ENCODE measurements at regions not wholly inside any gene's neighbourhood (a gene's known extent, or its start where the extent isn't known, plus 50 kb on each side); places are given as distances from the start of the nearest gene placed in this dataset.

DNA sequence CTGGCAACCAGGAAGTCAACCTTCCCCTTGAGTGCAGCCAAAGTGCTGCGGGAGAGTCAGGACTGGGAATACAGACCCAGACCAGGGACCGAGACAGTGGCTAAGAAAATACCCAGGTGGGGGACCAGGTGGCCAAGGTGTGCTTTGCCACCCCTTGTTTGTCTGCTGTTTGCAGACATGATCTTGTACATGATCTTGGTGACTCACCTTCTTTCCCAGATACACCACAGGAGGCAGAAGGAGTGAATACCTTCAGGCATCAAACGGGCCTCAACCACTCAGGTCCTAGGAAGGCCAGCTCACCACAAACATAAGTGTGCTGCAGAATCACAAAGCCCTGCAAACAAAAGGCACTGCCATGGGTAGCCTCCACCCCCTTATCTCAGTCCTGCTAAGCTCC lies 62.0 kb downstream of the CNGA2 start:
- DNase-seq (ENCODE audit: low read depth), result no peak

DNA sequence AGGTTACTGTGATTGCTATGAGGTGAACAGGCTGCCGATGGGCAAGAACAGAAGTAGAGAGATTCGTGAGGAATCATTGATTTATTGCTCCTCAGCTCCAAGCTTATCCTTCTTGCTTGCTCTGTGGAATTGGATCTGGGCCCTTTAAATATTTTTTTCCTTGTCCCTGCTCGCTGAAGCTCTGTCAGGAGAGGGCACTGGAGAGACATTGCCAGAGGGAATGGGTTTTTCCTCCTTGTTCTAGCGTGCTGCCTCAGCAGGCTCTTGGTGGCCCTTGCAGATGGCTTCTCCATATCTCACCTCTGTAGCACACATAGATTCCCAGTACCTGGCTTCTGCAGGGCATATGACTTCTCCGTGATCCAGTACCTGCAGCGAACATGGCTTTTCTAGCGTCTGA lies 67.4 kb downstream of the CNGA2 start:
- no peak for DNase-seq (ENCODE audit: low read depth)

GRCh38 chrX:151806967-151807540 lies 72.5 kb downstream of the CNGA2 start:
- no peak for DNase-seq (ENCODE audit: low read depth)

GRCh38 chrX:151812661-151813060 lies 78.1 kb downstream of the CNGA2 start:
- DNase-seq (ENCODE audit: low read depth), result no peak

DNA sequence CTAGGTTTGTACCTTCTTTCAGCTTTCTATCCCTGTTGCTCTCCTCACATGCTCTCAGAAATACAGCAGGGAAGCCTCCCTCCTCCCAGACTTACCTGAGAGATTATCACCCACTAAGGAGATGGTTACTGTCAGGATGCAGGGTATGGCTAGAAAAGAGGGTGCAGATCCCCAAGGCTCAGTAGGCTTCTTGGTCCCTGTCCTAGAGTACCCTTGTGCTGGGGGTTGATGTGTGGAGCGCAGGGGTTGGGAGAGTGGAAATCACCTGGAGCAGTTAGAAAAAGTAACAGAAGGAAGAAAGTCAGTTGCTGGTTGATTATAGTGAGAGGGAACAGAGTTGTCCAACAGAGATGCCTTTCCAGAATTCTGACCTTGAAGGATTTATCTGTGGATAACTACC lies 80.2 kb downstream of the CNGA2 start:
- DNase-seq (ENCODE audit: low read depth), result no peak

DNA sequence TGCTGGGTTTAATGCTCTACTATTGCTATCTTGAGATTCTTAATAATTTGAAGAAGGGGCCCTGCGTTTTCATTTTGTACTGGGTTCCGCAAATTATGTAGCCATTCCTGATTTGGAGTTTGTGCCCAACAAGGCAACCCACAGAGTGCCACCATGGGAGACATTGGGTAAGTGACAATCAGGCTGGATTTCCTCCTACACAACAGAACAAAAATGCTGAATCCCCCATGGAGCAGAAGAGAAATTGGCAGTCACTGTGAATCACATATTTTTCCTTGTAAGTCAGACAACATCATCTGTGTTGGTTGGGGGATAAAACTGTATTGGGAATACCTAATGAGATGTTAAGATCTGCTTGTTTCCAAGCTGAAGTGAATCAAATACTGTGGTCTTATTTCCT lies 80.9 kb downstream of the CNGA2 start:
- no peak for DNase-seq (ENCODE audit: low read depth)

DNA sequence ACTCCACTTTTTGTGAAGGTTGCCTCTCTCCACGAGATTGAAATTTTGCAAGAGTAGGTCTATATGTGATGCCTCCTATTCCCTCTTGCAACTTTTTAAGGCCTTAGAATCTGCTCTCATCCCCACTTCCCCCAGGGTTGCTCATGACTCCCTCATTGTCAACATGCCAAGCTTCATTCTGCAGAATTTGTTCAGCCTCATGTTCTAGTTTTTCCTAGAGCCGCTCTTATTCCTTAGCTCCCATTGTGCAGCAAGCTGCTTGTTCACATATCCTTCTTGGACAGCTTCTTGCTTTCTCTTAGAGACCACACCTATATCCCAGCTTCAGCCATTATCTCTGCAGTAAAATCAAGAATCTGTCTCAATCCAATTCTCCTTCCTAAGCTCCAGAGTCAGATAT lies 82.4 kb downstream of the CNGA2 start:
- no peak for DNase-seq (ENCODE audit: low read depth)

DNA sequence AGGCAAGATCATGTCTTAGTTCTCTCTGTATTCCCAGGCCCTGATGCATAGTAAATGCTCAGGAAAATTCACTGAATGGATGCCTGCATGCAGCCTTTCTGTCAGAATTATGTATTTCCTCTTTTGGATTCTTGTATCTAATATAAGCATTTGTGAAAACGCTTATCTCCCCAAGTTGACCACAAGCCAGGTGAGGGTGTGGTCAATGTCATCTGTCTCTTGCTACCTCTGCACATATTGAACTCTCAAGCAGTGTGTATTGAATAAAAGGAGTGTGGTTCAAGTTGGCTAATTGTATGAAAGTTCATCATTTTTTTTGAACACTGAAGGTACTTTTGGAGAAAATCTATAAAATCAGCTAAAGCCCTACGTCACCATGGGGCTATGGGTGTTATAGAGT lies 84.3 kb downstream of the CNGA2 start:
- no peak for DNase-seq (ENCODE audit: low read depth)

DNA sequence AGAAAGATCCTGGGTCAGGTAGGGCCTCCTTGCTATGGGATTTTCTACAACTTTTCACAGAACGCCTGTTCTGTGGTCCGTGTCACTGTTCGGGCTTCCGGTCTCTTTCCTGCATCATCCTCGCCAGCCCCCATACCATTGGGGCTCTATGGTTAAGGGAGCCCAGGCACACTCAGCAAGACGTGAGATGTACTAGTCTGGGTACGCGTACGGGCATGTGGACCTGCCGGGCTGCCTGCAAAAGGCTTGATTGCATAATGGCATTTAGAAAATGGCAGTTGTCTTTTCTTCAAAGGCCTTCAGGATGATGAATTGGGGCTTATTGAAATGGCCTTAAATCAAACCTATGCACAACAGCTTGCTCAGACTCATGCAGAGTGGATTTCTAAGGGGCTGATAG lies 86.7 kb downstream of the CNGA2 start:
- DNase-seq (ENCODE audit: low read depth), result no peak

- DNase-seq (ENCODE audit: low read depth), result no peak
Measured at GRCh38 chrX:151825007-151825406, 87.7 kb upstream of the MAGEA4 start.

GRCh38 chrX:151825925-151826485 lies 86.7 kb upstream of the MAGEA4 start:
- DNase-seq (ENCODE audit: low read depth), result peak; percentile 19

DNA sequence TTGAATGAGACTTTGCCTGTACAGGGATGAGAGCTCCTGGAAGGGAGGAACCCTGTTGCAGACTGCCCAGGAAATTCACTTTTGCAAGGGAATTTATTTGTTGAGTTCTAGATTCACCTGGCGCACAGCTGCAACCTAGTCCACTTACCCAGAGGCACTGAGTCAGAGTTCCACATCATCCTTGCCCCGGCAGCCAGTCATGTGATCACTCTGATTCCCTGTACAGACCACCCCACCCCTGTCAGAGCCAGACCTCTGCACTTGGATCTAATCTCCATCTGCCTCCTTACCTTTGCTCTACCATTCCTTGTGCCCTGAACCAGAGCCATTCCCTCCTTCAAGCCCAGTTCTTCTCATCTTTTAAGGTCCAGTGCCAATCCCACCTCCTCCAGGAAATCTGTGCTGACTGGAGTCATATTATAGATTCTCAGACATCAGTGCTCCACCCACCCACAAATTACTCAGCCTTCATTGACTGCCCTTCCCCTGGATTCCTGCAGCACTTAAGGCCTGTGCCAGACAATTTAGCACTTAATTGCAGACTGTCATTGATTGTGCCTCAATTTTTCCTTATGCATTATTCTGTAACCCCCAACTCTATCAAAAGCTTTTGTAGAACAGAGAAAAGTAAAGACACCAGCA lies 84.1 kb upstream of the MAGEA4 start:
- no peak for DNase-seq (ENCODE audit: low read depth)

DNA sequence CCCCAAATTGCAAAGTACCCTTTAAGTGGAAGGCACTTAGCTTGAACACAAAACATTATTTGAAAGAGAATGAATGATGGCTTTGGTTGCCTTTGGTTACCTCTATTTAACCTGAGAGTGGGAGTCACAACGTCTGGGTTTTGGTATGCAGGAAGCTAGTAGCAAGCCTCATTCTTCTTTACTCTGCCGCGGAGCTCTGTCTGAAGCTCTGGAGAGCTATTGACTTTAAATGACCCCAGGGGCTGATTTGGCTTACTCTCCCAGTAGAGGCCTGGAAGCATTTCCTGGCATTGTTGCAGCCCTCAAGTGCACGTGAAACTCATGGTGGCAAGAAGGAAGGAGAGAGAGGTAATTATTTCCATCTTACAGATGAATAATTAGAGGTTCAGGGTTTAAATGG lies 81.8 kb upstream of the MAGEA4 start:
- no peak for DNase-seq (ENCODE audit: low read depth)

DNA sequence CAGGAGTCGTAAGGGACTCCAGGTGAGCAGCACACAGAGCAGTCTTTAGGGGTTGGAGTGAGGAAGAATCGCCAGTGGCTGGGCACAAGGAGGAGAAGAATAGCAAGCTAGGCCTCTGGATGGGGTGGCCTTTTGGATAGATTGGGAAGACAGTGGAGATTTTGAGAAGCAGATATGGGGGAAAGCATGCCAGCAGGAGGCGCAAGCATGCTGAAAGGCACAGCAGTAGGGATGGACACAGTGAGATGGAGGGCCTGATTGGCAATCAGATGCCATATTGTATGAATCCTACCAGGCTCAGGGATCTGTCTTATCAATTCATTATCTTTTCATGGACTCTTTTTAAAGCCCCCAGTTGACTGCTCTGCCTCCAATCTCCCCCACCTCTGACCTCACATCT lies 60.4 kb upstream of the MAGEA4 start:
- DNase-seq (ENCODE audit: low read depth), result no peak

DNA sequence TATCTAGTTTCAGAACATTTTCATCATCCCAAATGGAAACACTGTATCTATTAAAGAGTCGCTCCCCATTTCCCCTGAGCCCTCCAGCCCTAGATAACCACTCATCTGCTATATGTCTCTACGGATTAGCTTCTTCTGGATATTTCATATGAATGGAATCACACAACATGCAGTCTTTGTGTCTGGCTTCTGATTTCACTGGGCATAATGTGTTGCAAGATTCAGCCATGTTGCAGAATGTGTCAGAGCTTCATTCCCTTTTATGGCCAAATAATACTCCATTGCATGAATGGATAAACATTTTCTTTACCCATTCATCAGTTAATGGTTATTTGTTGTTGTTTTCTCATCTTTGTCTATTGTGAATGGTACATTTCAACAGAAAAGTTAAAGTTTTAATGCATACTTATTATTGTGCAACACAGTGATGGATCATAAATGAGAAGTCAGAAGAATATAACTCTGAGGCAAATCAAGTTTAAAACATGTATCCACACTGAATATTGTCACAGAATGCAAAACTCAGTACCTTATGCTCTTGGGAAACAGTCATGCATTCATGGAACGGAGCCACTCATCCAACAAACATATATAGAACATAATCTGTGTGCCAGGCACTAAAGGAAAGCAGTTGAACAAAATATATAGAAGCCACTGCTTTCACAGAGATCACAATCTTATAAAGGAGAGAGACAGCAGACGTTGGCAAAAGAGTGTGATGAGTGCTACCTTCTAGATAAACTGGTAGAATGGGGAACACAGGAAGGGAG lies 57.8 kb upstream of the MAGEA4 start:
- no peak for DNase-seq (ENCODE audit: low read depth)

- no peak for DNase-seq (ENCODE audit: low read depth)
Measured at GRCh38 chrX:151859481-151859880, 53.2 kb upstream of the MAGEA4 start.

- no peak for DNase-seq (ENCODE audit: low read depth)
Measured at GRCh38 chrX:151860827-151861226, 51.9 kb upstream of the MAGEA4 start.
